Suppressor macrophage treated with lipopolysaccharide for 4 hours (primary cell): ENCODE measurements at regions not wholly inside any gene's neighbourhood (a gene's known extent, or its start where the extent isn't known, plus 50 kb on each side); places are given as distances from the start of the nearest gene placed in this dataset.
"Not testable (repeated sequence)": the region's sequence is repeated elsewhere in the genome, so short reads cannot be mapped to it uniquely, and the experiment has no call there.

Experiments used
- DNase-seq: peaks from one replicate; pipeline ENCODE4 v3.0.0-alpha.2; 2020

DNA sequence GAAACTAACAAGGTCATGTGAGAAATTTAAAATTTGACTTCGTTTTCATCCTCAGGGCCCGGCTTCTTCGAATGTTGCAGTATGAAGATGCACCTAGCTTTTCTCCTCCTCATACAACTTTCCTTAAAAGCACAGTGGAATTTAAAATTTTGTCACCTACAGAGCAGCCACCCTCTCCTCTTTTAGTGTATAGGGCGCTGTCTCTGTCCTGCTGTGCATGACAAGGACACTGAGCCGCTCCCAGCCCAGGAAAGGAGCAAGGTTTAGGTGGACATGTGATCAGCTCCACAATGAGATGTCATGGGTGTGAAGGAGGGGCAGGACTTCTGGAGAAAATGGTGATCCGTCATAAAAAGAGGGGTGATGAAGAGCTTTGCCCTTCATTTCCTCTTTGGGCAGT, 1185.4 kb downstream of the RPIA start:
- DNase-seq: not testable (repeated sequence)

GRCh38 chr2:89882880-89883279, 1191.4 kb downstream of the RPIA start:
- DNase-seq: not testable (repeated sequence)

DNA sequence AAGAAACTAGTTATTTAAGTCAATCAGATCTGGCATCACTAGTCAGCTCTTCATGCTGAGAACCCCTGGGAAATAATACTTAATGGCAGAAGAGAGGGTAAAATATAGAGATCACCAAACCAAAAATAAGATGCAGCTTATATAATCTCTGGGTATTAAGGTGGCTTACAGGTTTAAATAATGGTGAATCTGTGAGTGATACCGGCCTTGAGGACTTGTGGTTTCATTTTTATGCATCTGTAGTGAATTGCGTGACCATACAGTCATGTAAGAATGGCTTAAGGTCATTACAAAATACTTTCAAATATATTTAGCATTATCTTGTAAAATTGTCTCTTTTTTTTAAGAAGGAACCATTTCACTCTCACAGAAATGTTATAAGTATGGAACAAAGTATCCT, 1192.2 kb downstream of the RPIA start:
- not testable (repeated sequence) for DNase-seq

DNA sequence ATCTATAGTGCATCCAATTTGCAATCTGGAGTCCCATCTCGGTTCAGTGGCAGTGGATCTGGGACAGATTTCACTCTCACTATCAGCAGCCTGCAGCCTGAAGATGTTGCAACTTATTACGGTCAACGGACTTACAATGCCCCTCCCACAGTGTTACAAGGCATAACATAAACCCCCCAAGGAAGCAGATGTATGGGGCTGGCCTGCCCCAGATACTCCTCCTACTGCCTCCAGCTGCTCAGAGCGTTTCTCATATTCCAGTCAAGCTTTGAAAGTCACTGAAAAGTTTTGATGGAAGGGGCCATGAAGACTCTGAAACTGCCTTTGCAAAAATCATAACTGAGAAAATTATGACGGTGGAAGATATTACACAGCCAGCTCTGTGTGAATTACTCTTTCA, 1193.6 kb downstream of the RPIA start:
- not testable (repeated sequence) for DNase-seq

DNA sequence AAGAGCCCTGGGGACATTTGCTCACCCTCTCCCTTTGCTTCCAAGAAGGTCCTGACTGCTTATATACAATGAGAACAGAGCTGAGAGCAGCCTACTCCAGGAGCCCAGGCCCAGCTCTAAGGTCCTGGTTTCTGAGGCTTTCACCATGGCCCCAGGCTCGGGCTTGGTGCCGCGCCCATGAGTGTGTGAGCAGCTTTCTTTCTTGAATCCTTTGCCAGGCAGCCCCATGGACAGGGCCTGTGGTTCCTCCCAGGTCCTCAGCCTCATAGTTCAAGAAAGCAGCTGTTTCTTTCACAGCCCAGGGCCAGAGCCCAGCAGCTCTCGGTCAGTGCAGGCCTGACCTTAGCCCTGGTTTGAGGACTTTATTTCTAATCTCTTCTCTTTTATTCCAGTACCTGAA, 1197.2 kb downstream of the RPIA start:
- DNase-seq: not testable (repeated sequence)

DNA sequence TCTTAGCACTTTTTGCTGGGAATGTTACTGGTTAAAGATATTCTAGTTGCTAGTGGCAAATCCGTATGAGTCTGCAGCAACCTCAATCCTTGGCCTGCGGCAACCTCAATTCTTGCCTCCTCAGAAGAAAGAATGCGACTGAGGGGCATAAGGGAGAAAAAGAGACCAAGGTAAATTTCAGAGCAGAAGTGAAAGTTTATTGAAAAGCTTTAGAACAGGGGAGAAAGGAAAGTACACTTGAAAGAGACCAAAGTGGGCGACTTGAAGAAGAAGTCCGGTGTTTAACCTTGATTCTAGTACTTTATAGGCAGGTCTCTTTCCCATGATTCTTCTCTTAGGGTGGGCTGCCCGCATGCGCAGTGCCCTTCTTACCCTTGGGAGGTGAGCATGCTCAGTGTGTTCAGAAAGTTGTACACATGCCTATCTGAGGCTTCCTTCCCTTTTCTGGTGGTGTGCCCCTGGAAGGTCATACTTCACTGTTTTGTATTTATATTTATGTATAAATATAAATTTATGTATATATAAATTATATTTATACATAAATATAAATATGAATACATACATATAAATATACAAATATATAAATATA, 1198.8 kb downstream of the RPIA start:
- DNase-seq: not testable (repeated sequence)

GRCh38 chr2:89894988-89895387, 1203.5 kb downstream of the RPIA start:
- DNase-seq: not testable (repeated sequence)

DNA sequence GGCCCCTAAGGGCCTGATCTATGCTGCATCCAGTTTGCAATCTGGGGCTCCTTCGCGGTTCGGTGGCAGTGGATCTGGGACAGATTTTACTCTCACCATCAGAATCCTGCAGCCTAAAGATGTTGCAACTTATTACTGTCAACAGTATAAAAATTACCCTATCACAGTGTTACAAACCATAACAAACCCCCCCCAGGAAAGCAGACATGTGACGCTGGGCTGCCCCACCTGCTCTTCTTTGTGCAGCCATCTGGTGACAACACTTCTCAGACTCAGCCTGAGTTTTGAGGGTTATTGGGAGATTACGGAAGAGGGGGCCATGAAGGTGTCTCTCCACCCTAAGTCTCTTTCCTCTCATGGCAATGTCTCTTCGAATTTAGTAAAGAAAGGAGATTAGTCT, 1204.2 kb downstream of the RPIA start:
- not testable (repeated sequence) for DNase-seq

GRCh38 chr2:89927018-89927417, 1235.5 kb downstream of the RPIA start:
- not testable (repeated sequence) for DNase-seq

GRCh38 chr2:89935436-89935835, 1244.0 kb downstream of the RPIA start:
- peak; percentile 33 for DNase-seq

GRCh38 chr2:89936011-89936410, 1244.5 kb downstream of the RPIA start:
- DNase-seq: peak; percentile 12

DNA sequence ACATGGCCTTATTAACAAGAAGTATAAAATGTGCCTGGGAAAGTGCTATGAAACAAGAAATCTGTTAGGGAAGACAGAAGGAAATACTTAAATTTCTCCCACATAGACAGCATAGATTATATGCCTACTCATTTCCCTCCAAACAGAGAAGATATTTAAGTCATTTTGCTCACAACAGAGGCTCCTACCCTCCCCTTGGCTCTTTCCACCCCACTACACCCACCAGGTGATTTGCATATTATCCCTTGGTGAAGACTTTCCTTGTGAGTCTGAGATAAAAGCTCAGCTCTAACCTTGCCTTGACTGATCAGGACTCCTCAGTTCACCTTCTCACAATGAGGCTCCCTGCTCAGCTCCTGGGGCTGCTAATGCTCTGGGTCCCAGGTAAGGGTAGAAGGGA, 1245.1 kb downstream of the RPIA start:
- not testable (repeated sequence) for DNase-seq

GRCh38 chr2:89938756-89939155, 1247.3 kb downstream of the RPIA start:
- DNase-seq: not testable (repeated sequence)

DNA sequence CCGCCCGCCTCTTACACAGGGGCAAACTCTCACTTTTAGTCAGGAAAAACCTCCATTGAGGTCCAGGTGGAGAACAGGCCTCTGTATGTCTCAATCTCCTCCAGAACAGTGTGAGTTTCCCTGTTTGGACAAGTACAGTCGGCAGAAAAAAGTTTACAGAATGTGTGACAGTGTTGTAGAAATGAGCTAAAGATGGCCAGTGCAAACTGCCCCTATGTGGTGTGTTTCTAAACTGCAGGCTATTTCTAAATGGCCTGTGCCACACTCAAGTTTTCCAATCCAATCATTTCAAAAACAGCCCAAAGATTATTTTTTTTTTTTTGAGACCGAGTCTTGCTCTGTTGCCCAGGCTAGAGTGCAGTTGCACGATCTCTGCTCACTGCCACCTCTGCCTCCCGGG, 1252.8 kb downstream of the RPIA start:
- not testable (repeated sequence) for DNase-seq

DNA sequence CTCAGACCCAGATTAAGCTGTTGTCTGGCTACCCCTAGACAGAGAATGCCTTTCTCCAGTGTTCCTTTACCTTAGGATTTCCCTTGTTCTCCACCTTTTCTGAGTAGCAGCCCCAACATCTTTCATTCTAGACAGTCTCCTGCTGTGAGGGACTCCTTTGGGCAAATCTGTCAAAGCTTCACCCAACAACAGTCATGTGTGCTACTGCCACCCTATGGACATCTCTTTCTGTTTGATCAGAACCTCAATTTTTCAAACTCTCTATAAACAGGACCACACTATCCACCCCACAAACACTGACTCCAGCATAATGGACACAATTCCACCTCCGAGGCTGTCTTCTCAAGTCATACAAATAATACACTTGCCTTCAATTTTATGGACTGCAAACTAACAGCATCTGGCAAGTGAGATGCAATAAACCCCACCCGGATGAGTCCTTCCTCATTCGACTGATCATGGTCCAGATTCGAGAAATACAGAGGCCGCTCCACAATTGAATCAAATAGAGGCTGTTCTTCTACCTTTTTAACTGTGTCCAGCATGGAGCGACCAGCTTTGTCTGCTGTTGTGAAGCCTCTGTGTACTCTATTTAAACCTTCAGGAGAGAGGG, 1253.6 kb downstream of the RPIA start:
- DNase-seq: not testable (repeated sequence)

- DNase-seq: not testable (repeated sequence)
These were observed 1255.8 kb downstream of the RPIA start for GRCh38 chr2:89947208-89947815.

- not testable (repeated sequence) for DNase-seq
These were observed 1256.6 kb downstream of the RPIA start for GRCh38 chr2:89948102-89948501.

- not testable (repeated sequence) for DNase-seq
These were observed 1259.3 kb downstream of the RPIA start for GRCh38 chr2:89950807-89951206.

DNA sequence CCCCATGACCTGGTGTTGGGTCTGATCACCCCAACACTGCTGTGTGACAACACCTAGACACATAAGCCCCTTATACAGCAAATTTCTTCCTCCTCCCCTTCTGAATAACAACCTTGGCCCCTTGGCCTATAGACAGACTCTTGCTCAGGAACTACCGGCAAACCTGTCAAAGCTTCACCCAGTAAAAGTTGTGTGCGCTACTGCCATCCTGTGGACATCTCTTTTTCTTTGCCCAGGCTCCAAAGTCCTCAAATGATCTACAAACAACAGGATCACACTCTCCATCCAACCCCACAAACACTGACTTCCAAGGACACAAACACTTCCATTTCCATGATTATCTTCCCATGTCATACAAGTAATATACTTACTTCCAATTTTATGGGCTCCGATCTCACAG, 1265.8 kb downstream of the RPIA start:
- DNase-seq: peak; percentile 25

DNA sequence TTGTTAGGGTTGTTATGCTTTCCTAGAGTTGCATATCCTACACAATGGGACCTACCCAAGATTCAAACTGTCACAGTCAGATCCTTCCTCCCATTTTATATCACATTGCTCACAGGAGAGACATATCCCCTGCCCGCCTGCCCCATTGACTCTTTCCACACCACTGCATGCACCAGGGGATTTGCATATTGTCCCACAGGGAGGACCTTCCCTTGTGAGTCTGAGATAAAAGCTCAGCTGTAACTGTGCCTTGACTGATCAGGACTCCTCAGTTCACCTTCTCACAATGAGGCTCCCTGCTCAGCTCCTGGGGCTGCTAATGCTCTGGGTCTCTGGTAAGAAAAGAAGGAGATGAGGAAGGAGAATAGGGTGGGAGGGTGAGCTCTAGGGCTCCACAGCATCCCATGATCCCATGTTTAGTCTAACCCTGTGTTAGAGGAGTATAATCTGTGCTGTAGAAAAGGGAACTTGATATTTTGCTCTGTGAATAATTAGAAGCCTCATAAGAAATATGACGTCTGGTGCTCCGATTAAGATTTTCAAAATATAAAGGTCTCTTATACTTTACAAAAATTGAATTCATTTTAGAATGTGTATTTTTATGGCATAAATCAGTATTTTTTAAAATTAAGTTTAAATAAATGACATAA, 1268.4 kb downstream of the RPIA start:
- DNase-seq: not testable (repeated sequence)

- not testable (repeated sequence) for DNase-seq
These were observed 1269.1 kb downstream of the RPIA start for GRCh38 chr2:89960570-89960969.

- DNase-seq: not testable (repeated sequence)
These were observed 1277.1 kb downstream of the RPIA start for GRCh38 chr2:89968567-89968966.

GRCh38 chr2:89969190-89969589, 1277.7 kb downstream of the RPIA start:
- DNase-seq: not testable (repeated sequence)

DNA sequence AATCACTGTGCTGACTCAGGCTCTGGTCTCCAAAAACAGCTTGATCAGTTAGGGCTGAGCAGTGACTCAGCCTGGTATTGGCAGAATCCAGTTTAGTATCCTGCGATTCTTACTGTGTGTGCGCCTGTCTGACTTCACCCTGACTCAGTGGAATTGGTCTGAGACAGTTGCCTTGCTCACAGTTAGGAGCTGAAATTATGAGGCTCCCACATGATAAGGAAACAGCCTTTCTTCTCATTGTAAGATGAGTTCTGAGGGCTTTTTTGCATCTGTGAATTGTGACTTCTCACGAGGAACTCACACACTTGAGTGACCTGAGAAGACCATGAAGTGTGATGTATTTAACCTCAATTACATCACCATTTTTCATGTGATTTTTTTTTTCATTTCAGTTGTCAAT, 1282.4 kb downstream of the RPIA start:
- DNase-seq: peak; percentile 51
